ENCODE measurements at regions not wholly inside any gene's neighbourhood (a gene's known extent, or its start where the extent isn't known, plus 50 kb on each side); places are given as distances from the start of the nearest gene placed in this dataset.

DNA sequence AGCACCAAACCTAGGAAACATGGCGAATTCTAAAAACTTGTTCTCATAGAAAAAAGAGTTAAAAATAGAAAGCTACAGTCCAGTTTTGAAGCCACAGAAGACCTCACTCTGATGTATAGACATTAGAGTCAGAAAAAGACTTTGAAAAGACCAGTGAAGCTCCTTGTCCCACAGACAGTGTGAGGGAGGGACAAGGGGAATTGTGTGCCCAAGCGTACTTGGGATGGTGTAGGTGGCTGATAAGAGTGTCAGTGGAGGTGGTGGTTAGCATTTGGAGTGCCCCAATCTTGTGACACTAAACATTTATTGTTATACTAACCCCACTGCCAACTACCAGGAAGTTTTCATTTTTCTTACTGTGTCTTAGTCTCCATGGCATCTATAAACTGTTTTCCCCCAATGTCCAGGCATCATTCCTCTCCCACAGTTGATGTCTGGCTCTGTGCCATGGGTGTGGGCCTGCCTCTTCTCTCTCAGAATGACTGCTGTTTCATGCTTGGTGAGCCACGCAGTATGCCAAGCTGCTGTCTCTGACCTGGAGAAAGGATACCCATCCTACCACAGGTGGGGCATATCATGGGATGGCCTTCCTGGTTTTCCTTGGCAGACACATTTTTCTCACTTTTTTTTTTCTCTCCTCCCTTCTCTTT lies 161.4 kb downstream of the RPIA start:
- intact Hi-C loops (cut with DNase I; ENCODE audit: low total_unique reads) = no loop called here
- DNase-seq = peak in 1 of 2 donors; percentile 44
- Histone ChIP-seq H3K27ac (no peak overlapping the region), H3K4me3 (no peak overlapping the region), H3K27me3 (no peaks in the 10 kb centered on the region), H3K36me3 (no peaks in the 10 kb centered on the region), H3K4me1 (peaks cover 0 to 5% (median under 1%) of the 10 kb centered on the region in 4 donors), H3K9me3 (no peaks in the 10 kb centered on the region)
- no peak for TF ChIP-seq POLR2A (IDR thresholded peaks at IDR 0.05)
- TF ChIP-seq EP300 (IDR thresholded peaks at IDR 0.05) = no peak
- TF ChIP-seq POLR2AphosphoS5 (IDR thresholded peaks at IDR 0.05) = no peak
- TF ChIP-seq, protein P1, sequence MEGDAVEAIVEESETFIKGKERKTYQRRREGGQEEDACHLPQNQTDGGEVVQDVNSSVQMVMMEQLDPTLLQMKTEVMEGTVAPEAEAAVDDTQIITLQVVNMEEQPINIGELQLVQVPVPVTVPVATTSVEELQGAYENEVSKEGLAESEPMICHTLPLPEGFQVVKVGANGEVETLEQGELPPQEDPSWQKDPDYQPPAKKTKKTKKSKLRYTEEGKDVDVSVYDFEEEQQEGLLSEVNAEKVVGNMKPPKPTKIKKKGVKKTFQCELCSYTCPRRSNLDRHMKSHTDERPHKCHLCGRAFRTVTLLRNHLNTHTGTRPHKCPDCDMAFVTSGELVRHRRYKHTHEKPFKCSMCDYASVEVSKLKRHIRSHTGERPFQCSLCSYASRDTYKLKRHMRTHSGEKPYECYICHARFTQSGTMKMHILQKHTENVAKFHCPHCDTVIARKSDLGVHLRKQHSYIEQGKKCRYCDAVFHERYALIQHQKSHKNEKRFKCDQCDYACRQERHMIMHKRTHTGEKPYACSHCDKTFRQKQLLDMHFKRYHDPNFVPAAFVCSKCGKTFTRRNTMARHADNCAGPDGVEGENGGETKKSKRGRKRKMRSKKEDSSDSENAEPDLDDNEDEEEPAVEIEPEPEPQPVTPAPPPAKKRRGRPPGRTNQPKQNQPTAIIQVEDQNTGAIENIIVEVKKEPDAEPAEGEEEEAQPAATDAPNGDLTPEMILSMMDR (IDR thresholded peaks at IDR 0.05) = no peak
- 73 to 81% (median 79%) methylated on average over 3 of the region's 3 CpGs for WGBS, 5 donors

- Histone ChIP-seq H3K36me3 (no peaks in the 10 kb centered on the region), H3K27ac (no peak overlapping the region), H3K27me3 (no peaks in the 10 kb centered on the region), H3K4me1 (peaks cover 0 to 10% (median 3%) of the 10 kb centered on the region in 4 donors), H3K9me3 (no peaks in the 10 kb centered on the region), H3K4me3 (no peak overlapping the region)
- WGBS, 5 donors = 45 to 60% (median 52%) methylated on average over 2 of the region's 2 CpGs
- TF ChIP-seq POLR2AphosphoS5 (IDR thresholded peaks at IDR 0.05) = no peak
- no peak for TF ChIP-seq POLR2A (IDR thresholded peaks at IDR 0.05)
- TF ChIP-seq EP300 (IDR thresholded peaks at IDR 0.05) = no peak
- TF ChIP-seq, protein P1 (IDR thresholded peaks at IDR 0.05) = no peak
- no peak for DNase-seq
- intact Hi-C loops (cut with DNase I; ENCODE audit: low total_unique reads) = no loop called here
Observed at GRCh38 chr2:88853403-88853790, 161.9 kb downstream of the RPIA start.

DNA sequence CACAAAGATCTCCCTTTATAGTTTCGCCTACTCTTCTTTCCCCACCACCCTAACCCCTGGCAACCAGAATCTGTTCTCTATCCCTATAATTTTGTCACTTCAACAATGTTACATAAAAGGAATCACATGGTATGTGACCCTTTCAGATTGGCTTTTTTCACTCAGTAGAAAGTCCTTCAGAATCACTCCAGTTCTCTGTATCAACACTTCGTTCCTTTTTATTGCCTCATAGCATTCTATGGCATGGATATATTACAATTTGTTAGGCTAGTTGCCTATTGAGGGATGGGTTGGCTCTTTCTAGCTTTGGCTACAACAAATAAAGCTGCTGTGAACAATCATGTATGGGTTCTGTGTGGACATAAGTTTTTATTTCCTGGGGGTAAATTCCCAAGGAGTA lies 163.1 kb downstream of the RPIA start:
- no peaks in the 10 kb centered on the region for H3K27me3 ChIP-seq
- intact Hi-C loops (cut with DNase I; ENCODE audit: low total_unique reads) = no loop called here
- DNase-seq = no peak
- no peak overlapping the region for H3K27ac ChIP-seq
- no peaks in the 10 kb centered on the region for H3K9me3 ChIP-seq
- peaks cover 0 to 10% (median 4%) of the 10 kb centered on the region in 4 donors for H3K4me1 ChIP-seq
- WGBS, 5 donors = 78 to 94% (median 91%) methylated on average over 2 of the region's 2 CpGs
- H3K36me3 ChIP-seq = no peaks in the 10 kb centered on the region
- TF ChIP-seq POLR2AphosphoS5 (IDR thresholded peaks at IDR 0.05) = no peak
- TF ChIP-seq, protein P1 (IDR thresholded peaks at IDR 0.05) = no peak
- TF ChIP-seq EP300 (IDR thresholded peaks at IDR 0.05) = no peak
- no peak for TF ChIP-seq POLR2A (IDR thresholded peaks at IDR 0.05)
- no peak overlapping the region for H3K4me3 ChIP-seq

DNA sequence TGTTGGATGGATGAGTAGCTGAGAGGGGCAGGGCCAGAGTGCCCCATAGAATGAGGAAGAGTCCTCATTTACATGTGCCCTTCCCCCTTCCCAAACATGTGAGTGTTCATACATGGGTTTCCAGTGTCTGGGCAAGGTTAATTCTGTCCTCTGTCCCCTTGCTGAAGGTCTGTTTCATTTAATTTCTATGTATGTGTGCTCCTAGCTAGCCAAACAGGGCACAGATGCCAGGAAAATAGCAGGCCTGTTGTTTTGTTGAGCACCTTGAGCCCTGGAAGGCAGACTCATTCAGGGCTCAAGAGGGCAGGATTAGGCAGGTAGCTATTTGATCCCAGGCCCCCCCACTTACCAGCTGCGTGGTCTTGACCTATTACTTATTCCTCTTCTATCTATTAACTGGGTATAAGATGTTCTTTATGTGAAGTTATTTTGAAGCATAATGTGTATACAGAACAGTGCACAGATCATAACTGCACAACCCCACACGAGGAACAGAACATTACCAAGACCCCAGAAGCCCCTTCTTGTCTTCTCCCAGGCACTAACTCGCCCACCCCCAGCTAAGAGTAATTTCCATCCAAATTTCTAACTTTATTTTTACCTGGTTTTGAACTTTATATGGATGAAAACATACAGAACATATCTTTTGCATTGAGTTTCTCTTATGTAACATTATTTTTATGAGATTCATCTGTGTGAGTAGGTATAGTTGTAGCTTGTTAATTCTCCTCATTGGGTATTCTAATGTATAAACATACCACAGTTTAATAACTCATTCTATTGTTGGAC lies 164.3 kb downstream of the RPIA start:
- DNase-seq = no peak
- intact Hi-C loops (cut with DNase I; ENCODE audit: low total_unique reads) = no loop called here
- no peaks in the 10 kb centered on the region for H3K36me3 ChIP-seq
- H3K4me1 ChIP-seq = peaks cover 0 to 10% (median 4%) of the 10 kb centered on the region in 4 donors
- no peaks in the 10 kb centered on the region for H3K27me3 ChIP-seq
- TF ChIP-seq, protein P1 (IDR thresholded peaks at IDR 0.05) = no peak
- TF ChIP-seq POLR2A (IDR thresholded peaks at IDR 0.05) (no peak), POLR2AphosphoS5 (IDR thresholded peaks at IDR 0.05) (no peak), EP300 (IDR thresholded peaks at IDR 0.05) (no peak)
- 41 to 73% (median 63%) methylated on average over 3 of the region's 3 CpGs for WGBS, 5 donors
- no peak overlapping the region for H3K4me3 ChIP-seq
- no peak overlapping the region for H3K27ac ChIP-seq
- H3K9me3 ChIP-seq = no peaks in the 10 kb centered on the region
